GM12875 (cell line): ENCODE measurements at regions not wholly inside any gene's neighbourhood (a gene's known extent, or its start where the extent isn't known, plus 50 kb on each side); places are given as distances from the start of the nearest gene placed in this dataset.

Source experiments
- H3K4me3 ChIP-seq: one replicate; pipeline ENCODE4 v1.5.1; 2011; ENCODE audit warnings: low read depth, low read length, control low read depth
- CTCF ChIP-seq: IDR thresholded peaks from 2 replicates; pipeline ENCODE4 v1.5.1; 2011; ENCODE audit warnings: low read depth, mild to moderate bottlenecking, control low read depth, inconsistent platforms, low read length, moderate library complexity, borderline replicate concordance; ENCODE audit not compliant: insufficient read depth

- TF ChIP-seq CTCF, result no peak
- H3K4me3 ChIP-seq, result no peak overlapping the region
Measured at GRCh38 chr1:221933814-221934213, 191.9 kb upstream of the DUSP10 start.

GRCh38 chr1:221926441-221926840 is 184.6 kb upstream of the DUSP10 start:
- H3K4me3 ChIP-seq, result no peak overlapping the region
- no peak for TF ChIP-seq CTCF

GRCh38 chr1:221925947-221926346 is 184.1 kb upstream of the DUSP10 start:
- no peak for TF ChIP-seq CTCF
- no peak overlapping the region for H3K4me3 ChIP-seq

GRCh38 chr1:221923929-221924598 is 182.2 kb upstream of the DUSP10 start:
- TF ChIP-seq CTCF, result no peak
- no peak overlapping the region for H3K4me3 ChIP-seq

GRCh38 chr1:221921936-221922335 is 180.0 kb upstream of the DUSP10 start:
- TF ChIP-seq CTCF, result no peak
- H3K4me3 ChIP-seq, result no peak overlapping the region

GRCh38 chr1:221919743-221920142 is 177.9 kb upstream of the DUSP10 start:
- no peak for TF ChIP-seq CTCF
- no peak overlapping the region for H3K4me3 ChIP-seq

GRCh38 chr1:221919341-221919740 is 177.5 kb upstream of the DUSP10 start:
- TF ChIP-seq CTCF, result no peak
- no peak overlapping the region for H3K4me3 ChIP-seq
